ENCODE measurements at regions not wholly inside any gene's neighbourhood (a gene's known extent, or its start where the extent isn't known, plus 50 kb on each side); places are given as distances from the start of the nearest gene placed in this dataset.

GRCh38 chr5:146940295-146940694 lies 61.7 kb upstream of the PPP2R2B start:
- no peak overlapping the region for H3K27ac ChIP-seq (ENCODE audit: control insufficient read depth, insufficient read depth, low read length)
- no peak overlapping the region for H3K4me2 ChIP-seq (ENCODE audit: control insufficient read depth, extremely low read depth, insufficient read depth, low read depth, low read length)
- H3K9ac ChIP-seq (ENCODE audit: control insufficient read depth, extremely low read depth, insufficient read depth, low read length): no peak overlapping the region
- no peak for FAIRE-seq
- no peaks in the 10 kb centered on the region for H3K9me3 ChIP-seq (ENCODE audit: control insufficient read depth, low read depth, low read length)
- H4K20me1 ChIP-seq (ENCODE audit: control insufficient read depth, extremely low read depth, insufficient read depth, low read length): no peaks in the 10 kb centered on the region
- TF ChIP-seq CTCF (optimal IDR thresholded peaks at IDR 0.05 in 1 of 3, IDR thresholded peaks at IDR 0.05 in 1 of 3, conservative IDR thresholded peaks at IDR 0.05 in 1 of 3; ENCODE audit: extremely low read depth in 1 of 3, insufficient read depth in 2 of 3, low read length in 3 of 3) (no peak), EZH2 (IDR thresholded peaks at IDR 0.05; ENCODE audit: low read length) (no peak)
- peaks cover 5% of the 10 kb centered on the region for H3K27me3 ChIP-seq (ENCODE audit: control insufficient read depth, extremely low read depth, insufficient read depth, low read length)
- no peaks in the 10 kb centered on the region for H3K9me1 ChIP-seq (ENCODE audit: control insufficient read depth, extremely low read depth, insufficient read depth, low read length)
- dilution Hi-C loops (cut with MboI; ENCODE audit: extremely low pct_ligation_motif_present, low sequenced_read_pairs): no loop called here
- no peak overlapping the region for H2AFZ ChIP-seq (ENCODE audit: control insufficient read depth, low read length)
- H3K4me1 ChIP-seq (ENCODE audit: control insufficient read depth, extremely low read depth, insufficient read depth, low read length): no peaks in the 10 kb centered on the region
- H3K79me2 ChIP-seq (ENCODE audit: control insufficient read depth, insufficient read depth, low read length): no peaks in the 10 kb centered on the region
- no peak overlapping the region for H3K4me3 ChIP-seq (ENCODE audit: control insufficient read depth in 2 of 3, extremely low read depth in 1 of 3, insufficient read depth in 2 of 3, low read depth in 1 of 3, low read length in 3 of 3)
- no peaks in the 10 kb centered on the region for H3K36me3 ChIP-seq (ENCODE audit: control insufficient read depth in 2 of 2, extremely low read depth in 1 of 2, insufficient read depth in 2 of 2, low read length in 2 of 2)
- DNase-seq (ENCODE audit: low read depth, low spot score): no peak

- Histone ChIP-seq H3K9ac (ENCODE audit: control insufficient read depth, extremely low read depth, insufficient read depth, low read length) (no peak overlapping the region), H3K4me2 (ENCODE audit: control insufficient read depth, extremely low read depth, insufficient read depth, low read depth, low read length) (no peak overlapping the region), H3K27ac (ENCODE audit: control insufficient read depth, insufficient read depth, low read length) (no peak overlapping the region), H3K4me3 (ENCODE audit: control insufficient read depth in 2 of 3, extremely low read depth in 1 of 3, insufficient read depth in 2 of 3, low read depth in 1 of 3, low read length in 3 of 3) (no peak overlapping the region), H3K9me3 (ENCODE audit: control insufficient read depth, low read depth, low read length) (no peaks in the 10 kb centered on the region), H3K79me2 (ENCODE audit: control insufficient read depth, insufficient read depth, low read length) (no peaks in the 10 kb centered on the region), H3K9me1 (ENCODE audit: control insufficient read depth, extremely low read depth, insufficient read depth, low read length) (no peaks in the 10 kb centered on the region), H3K27me3 (ENCODE audit: control insufficient read depth, extremely low read depth, insufficient read depth, low read length) (no peaks in the 10 kb centered on the region), H4K20me1 (ENCODE audit: control insufficient read depth, extremely low read depth, insufficient read depth, low read length) (no peaks in the 10 kb centered on the region), H3K36me3 (ENCODE audit: control insufficient read depth in 2 of 2, extremely low read depth in 1 of 2, insufficient read depth in 2 of 2, low read length in 2 of 2) (no peaks in the 10 kb centered on the region), H2AFZ (ENCODE audit: control insufficient read depth, low read length) (no peak overlapping the region), H3K4me1 (ENCODE audit: control insufficient read depth, extremely low read depth, insufficient read depth, low read length) (no peaks in the 10 kb centered on the region)
- no peak for FAIRE-seq
- dilution Hi-C loops (cut with MboI; ENCODE audit: extremely low pct_ligation_motif_present, low sequenced_read_pairs): no loop called here
- DNase-seq (ENCODE audit: low read depth, low spot score): no peak
- TF ChIP-seq EZH2 (IDR thresholded peaks at IDR 0.05; ENCODE audit: low read length) (no peak), CTCF (optimal IDR thresholded peaks at IDR 0.05 in 1 of 3, IDR thresholded peaks at IDR 0.05 in 1 of 3, conservative IDR thresholded peaks at IDR 0.05 in 1 of 3; ENCODE audit: extremely low read depth in 1 of 3, insufficient read depth in 2 of 3, low read length in 3 of 3) (no peak)
Observed at GRCh38 chr5:146944019-146944418, 65.5 kb upstream of the PPP2R2B start.
